HEK293T (cell line): ENCODE measurements at regions not wholly inside any gene's neighbourhood (a gene's known extent, or its start where the extent isn't known, plus 50 kb on each side); places are given as distances from the start of the nearest gene placed in this dataset.

Experiments
- ARNT ChIP-seq: fragments of 450-650 bp; IDR thresholded peaks from 2 replicates; pipeline ENCODE4 v1.6.1; 2017; ENCODE audit warnings: mild to moderate bottlenecking
- BHLHE40 ChIP-seq: fragments of 450-650 bp; IDR thresholded peaks from 2 replicates; pipeline ENCODE4 v1.6.1; 2016; ENCODE audit warnings: mild to moderate bottlenecking, moderate library complexity, borderline replicate concordance
- CTBP1 ChIP-seq: fragments of 450-650 bp; IDR thresholded peaks from 2 replicates; pipeline ENCODE4 v1.6.1; 2016; ENCODE audit warnings: borderline replicate concordance
- FOXK2 ChIP-seq: fragments of 450-650 bp; IDR thresholded peaks from 2 replicates; pipeline ENCODE4 v1.6.1; 2016; ENCODE audit warnings: mild to moderate bottlenecking
- FOXM1 ChIP-seq: fragments of 450-650 bp; IDR thresholded peaks from 2 replicates; pipeline ENCODE4 v1.6.1; 2017; ENCODE audit warnings: mild to moderate bottlenecking, borderline replicate concordance
- HDGF ChIP-seq: fragments of 450-650 bp; IDR thresholded peaks from 2 replicates; pipeline ENCODE4 v1.6.1; 2017; ENCODE audit warnings: antibody characterized with exemption, borderline replicate concordance
- NFRKB ChIP-seq: fragments of 450-650 bp; IDR thresholded peaks from 2 replicates; pipeline ENCODE4 v1.6.1; 2016; ENCODE audit warnings: mild to moderate bottlenecking, moderate library complexity
- SP1 ChIP-seq: fragments of 450-650 bp; IDR thresholded peaks from 2 replicates; pipeline ENCODE4 v1.6.1; 2017
- ZNF384 ChIP-seq: fragments of 450-650 bp; IDR thresholded peaks from 2 replicates; pipeline ENCODE4 v1.6.1; 2016
- TF ChIP-seq, protein P1 (sequence below): fragments of 450-650 bp; IDR thresholded peaks from 2 replicates; pipeline ENCODE4 v1.6.1; 2016

DNA sequence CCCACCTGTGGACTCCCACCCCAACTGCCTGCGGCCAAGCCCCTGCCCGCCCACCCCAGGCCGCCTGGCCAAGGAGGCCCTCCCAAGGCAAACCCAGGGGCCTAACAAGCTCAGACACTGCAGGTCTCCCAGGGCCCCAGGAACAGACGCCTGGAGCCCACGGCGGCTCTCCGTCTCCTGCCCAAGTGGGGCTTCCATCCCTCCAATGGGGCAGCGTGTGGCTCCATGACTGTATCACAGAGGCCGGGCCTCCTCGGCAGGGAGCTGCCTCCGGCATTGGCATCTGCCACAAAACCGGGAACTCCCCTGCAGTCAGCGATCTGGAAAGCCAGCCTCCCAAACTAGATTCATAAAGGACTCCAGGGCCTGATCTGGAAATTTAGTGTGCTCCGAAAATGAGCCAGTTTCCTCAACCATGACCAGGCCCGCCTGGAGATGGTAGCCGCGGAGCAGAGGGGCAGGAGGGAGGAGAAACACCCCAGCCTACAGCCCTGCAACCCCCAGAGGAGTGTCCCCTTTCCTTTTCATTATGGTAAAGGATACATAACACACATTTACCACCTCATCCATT lies 148.3 kb upstream of the IQSEC1 start:
- TF ChIP-seq NFRKB, result no peak
- TF ChIP-seq BHLHE40, result no peak
- TF ChIP-seq ZNF384, result no peak
- TF ChIP-seq FOXM1, result no peak
- no peak for TF ChIP-seq CTBP1
- TF ChIP-seq, protein P1, sequence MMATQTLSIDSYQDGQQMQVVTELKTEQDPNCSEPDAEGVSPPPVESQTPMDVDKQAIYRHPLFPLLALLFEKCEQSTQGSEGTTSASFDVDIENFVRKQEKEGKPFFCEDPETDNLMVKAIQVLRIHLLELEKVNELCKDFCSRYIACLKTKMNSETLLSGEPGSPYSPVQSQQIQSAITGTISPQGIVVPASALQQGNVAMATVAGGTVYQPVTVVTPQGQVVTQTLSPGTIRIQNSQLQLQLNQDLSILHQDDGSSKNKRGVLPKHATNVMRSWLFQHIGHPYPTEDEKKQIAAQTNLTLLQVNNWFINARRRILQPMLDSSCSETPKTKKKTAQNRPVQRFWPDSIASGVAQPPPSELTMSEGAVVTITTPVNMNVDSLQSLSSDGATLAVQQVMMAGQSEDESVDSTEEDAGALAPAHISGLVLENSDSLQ, result no peak
- no peak for TF ChIP-seq HDGF
- no peak for TF ChIP-seq ARNT
- TF ChIP-seq SP1, result no peak
- no peak for TF ChIP-seq FOXK2
